ENCODE measurements at regions not wholly inside any gene's neighbourhood (a gene's known extent, or its start where the extent isn't known, plus 50 kb on each side); places are given as distances from the start of the nearest gene placed in this dataset.
"Not testable (repeated sequence)": the region's sequence is repeated elsewhere in the genome, so short reads cannot be mapped to it uniquely, and the experiment has no call there.

DNA sequence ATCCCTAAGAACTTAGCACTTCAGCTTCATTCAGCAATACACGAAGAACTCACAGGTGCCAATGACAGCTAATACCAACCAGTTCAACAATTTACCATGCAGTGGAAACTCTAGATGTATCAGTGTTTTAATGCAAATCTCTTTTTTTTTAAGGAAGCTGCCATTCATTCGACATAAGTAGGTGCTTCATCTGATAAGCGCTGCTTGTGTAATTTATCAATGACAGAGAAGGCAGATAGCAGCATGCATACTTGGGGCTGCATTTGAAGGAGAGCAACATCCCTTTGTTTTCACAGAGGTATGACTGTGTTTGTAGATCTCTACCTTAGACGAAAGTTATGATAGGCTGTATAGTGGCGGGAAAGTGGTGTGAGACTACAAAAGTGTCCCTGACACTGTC lies 977.1 kb downstream of the AACS start:
- in situ Hi-C loops (cut with HindIII; ENCODE audit: low pct_ligation_motif_present, low sequenced_read_pairs), result no loop called here
- DNase-seq, result no peak
- no peaks in the 10 kb centered on the region for H3K27me3 ChIP-seq (replicated peaks)
- no peaks in the 10 kb centered on the region for H3K36me3 ChIP-seq (replicated peaks)
- H3K27ac ChIP-seq, result no peak overlapping the region
- no peak overlapping the region for H3K4me3 ChIP-seq (ENCODE audit: low read depth, low read length)
- TF ChIP-seq, protein P1, sequence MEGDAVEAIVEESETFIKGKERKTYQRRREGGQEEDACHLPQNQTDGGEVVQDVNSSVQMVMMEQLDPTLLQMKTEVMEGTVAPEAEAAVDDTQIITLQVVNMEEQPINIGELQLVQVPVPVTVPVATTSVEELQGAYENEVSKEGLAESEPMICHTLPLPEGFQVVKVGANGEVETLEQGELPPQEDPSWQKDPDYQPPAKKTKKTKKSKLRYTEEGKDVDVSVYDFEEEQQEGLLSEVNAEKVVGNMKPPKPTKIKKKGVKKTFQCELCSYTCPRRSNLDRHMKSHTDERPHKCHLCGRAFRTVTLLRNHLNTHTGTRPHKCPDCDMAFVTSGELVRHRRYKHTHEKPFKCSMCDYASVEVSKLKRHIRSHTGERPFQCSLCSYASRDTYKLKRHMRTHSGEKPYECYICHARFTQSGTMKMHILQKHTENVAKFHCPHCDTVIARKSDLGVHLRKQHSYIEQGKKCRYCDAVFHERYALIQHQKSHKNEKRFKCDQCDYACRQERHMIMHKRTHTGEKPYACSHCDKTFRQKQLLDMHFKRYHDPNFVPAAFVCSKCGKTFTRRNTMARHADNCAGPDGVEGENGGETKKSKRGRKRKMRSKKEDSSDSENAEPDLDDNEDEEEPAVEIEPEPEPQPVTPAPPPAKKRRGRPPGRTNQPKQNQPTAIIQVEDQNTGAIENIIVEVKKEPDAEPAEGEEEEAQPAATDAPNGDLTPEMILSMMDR (IDR thresholded peaks at IDR 0.05; ENCODE audit: low read depth, low read length, missing control alignments), result no peak

DNA sequence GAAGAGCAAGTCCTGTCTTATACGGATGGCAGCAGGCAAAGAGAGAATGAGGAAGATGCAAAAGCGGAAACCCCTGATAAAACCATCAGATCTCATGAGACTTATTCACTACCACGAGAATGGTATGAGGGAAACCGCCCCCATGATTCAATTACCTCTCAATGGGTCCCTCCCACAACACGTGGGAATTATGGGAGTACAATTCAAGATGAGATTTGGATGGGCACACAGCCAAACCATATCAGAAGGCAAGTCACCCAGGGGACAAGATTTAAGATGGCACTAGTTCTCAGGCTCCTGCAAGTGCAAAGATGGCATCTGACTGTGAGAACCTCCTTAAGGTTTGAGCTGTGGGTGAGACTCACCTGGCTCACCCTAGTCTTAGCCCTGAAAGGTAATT lies 984.3 kb downstream of the AACS start:
- H3K36me3 ChIP-seq (replicated peaks); in situ Hi-C loops (cut with HindIII; ENCODE audit: low pct_ligation_motif_present, low sequenced_read_pairs): not testable (repeated sequence)

DNA sequence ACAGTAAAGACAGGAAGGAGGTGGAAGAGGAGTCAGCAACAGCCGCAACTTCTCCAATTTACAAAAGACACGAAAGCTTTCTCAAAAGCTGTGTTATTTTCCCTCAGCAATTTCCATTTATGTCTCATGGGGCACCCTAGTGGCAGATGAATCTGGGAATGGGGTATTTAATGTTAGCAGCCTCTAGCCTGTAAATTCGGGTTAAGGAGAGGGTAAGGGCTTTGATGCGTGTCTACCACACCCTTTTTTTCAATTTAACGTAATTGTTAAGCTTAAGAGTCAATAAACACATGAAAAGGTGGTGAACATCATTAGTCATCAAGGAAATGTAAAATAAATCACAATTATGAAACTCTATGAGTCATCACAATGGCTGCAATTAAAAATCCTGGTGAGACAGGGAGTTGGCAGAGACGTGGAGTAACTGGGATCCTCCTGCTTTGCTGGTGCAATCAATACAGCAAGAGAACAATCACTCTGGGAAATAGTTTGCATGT lies 986.4 kb downstream of the AACS start:
- DNase-seq, result no peak
- TF ChIP-seq, protein P1 (IDR thresholded peaks at IDR 0.05; ENCODE audit: low read depth, low read length, missing control alignments), result no peak
- Histone ChIP-seq H3K4me3 (ENCODE audit: low read depth, low read length) (no peak overlapping the region), H3K27ac (no peak overlapping the region), H3K27me3 (replicated peaks) (no peaks in the 10 kb centered on the region), H3K36me3 (replicated peaks) (no peaks in the 10 kb centered on the region)
- in situ Hi-C loops (cut with HindIII; ENCODE audit: low pct_ligation_motif_present, low sequenced_read_pairs), result no loop called here

More for the DNA sequence above, 984.3 kb downstream of the AACS start:
- not testable (repeated sequence) for H3K4me3 ChIP-seq (ENCODE audit: low read depth, low read length); DNase-seq; H3K27ac ChIP-seq; H3K27me3 ChIP-seq (replicated peaks)

DNA sequence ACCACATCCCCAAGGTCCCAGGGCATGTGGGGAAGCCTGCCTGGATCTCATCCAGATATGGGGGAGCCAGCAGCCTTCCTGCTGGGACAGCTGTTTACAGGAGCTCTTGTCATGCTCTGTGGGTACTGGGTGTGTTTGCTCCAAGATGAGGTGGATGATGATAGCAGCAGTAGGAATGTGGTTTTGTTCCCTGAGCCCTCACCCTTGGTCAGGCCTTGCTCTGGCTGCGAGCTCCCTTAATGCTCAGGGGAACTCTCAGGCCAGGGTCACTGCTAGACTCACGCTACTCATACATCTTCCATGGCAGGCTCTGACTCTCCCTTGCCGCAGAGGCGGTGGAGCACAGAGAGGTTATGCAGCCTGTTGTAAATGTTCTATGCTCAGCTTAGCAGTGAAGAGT lies 990.3 kb downstream of the AACS start:
- in situ Hi-C loops (cut with HindIII; ENCODE audit: low pct_ligation_motif_present, low sequenced_read_pairs), result no loop called here
- H3K36me3 ChIP-seq (replicated peaks), result no peaks in the 10 kb centered on the region
- TF ChIP-seq, protein P1 (IDR thresholded peaks at IDR 0.05; ENCODE audit: low read depth, low read length, missing control alignments), result no peak
- DNase-seq, result no peak
- H3K27me3 ChIP-seq (replicated peaks), result no peaks in the 10 kb centered on the region
- H3K4me3 ChIP-seq (ENCODE audit: low read depth, low read length), result no peak overlapping the region
- no peak overlapping the region for H3K27ac ChIP-seq

DNA sequence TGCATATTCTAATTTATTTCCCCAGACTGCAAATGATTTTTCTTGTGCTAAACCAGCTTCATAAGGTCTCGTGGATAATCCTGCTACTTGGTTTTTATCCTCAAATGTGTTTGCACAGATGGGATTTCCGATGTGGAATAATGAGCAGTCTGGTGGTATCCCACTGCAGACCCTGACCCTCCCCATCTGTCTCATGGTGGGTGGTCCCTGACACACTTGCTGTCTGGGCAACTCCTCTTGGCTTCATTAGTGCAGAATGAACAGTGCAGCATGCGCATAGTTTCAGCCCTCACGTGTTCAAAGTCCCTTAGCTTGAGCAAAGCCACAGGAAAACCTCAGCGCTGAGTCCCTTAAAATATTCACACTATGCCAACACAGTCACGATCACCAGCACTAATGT lies 996.5 kb downstream of the AACS start:
- H3K36me3 ChIP-seq (replicated peaks), result no peaks in the 10 kb centered on the region
- no peak overlapping the region for H3K27ac ChIP-seq
- no peak for DNase-seq
- TF ChIP-seq, protein P1 (IDR thresholded peaks at IDR 0.05; ENCODE audit: low read depth, low read length, missing control alignments), result no peak
- no peak overlapping the region for H3K4me3 ChIP-seq (ENCODE audit: low read depth, low read length)
- in situ Hi-C loops (cut with HindIII; ENCODE audit: low pct_ligation_motif_present, low sequenced_read_pairs), result no loop called here
- no peaks in the 10 kb centered on the region for H3K27me3 ChIP-seq (replicated peaks)

DNA sequence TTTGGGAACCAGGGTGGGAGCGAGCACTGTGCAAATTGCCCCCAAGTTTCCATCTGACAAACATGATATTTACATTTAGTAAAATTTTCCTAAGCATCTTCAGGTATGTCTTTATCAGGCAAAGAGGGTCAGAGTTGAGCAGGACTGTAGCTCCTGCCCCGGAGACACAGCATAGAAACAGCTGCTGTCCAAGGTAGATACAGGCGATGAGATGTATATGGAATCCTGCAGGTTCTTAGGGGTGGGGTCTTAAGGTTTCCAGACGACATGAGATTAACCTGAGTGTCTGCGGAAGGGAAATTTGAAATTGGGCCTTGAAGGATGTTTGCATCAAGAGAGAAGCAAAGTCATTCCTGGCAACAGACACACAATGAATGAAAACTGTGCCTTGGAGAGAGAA lies 998.8 kb downstream of the AACS start:
- DNase-seq, result no peak
- no peaks in the 10 kb centered on the region for H3K36me3 ChIP-seq (replicated peaks)
- TF ChIP-seq, protein P1 (IDR thresholded peaks at IDR 0.05; ENCODE audit: low read depth, low read length, missing control alignments), result no peak
- H3K27ac ChIP-seq, result no peak overlapping the region
- in situ Hi-C loops (cut with HindIII; ENCODE audit: low pct_ligation_motif_present, low sequenced_read_pairs), result no loop called here
- H3K27me3 ChIP-seq (replicated peaks), result no peaks in the 10 kb centered on the region
- H3K4me3 ChIP-seq (ENCODE audit: low read depth, low read length), result no peak overlapping the region
